Activated CD4-positive, CD25-positive, alpha-beta regulatory T cell treated with anti-CD3 and anti-CD28 coated beads, Interleukin-2, amount 50 U/mL, for 72 hours (primary cell): ENCODE measurements at regions not wholly inside any gene's neighbourhood (a gene's known extent, or its start where the extent isn't known, plus 50 kb on each side); places are given as distances from the start of the nearest gene placed in this dataset.
"Not testable (repeated sequence)": the region's sequence is repeated elsewhere in the genome, so short reads cannot be mapped to it uniquely, and the experiment has no call there.

Experiments used
- DNase-seq: peaks from one replicate; pipeline ENCODE4 v3.0.0; 2021

DNA sequence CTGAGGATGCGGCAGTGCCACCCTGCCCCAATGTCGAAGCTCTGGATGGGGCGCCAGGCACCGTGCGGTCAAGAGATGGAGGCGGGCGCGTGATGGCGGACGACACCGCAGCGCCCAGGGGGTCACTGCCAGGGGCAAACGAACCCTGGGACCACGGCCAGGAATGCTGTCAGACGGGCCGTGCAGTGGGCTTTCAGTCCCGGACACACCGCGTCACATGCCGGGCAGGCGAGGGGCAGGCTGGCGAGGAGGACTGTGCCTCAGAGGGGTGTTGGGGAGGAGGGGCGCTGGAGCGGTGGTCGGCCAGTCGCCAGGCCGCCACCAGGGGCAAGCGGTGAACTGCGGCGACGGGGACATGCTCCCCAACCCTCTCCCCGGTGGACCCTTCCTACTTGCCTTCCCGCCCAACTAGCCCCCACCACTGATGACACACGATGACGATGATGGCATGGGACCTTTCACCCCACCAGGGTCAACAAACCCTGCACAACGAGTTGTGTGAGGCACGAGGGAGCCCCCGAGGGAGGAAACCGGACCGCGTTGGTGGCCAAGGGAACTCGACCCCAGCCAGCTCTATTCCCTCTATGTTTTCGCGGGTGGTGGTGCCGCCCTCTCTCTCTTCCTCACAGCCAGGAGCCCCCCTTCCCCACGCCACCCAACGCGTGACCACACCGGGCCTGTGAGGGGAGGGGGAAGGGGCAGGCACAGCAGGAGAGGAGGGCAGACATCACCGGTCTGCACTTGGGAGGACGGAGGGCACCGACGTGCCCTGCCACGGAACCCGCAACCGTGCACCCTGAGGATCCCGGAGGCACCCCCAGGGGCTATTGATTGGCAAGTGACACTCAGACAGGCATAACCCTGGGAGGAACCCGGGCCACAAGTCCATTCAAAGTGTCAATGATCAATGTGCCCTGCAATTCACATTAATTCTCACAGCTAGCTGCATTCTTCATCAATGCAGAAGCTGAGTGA, 1960.9 kb upstream of the DEFB115 start:
- no peak for DNase-seq

DNA sequence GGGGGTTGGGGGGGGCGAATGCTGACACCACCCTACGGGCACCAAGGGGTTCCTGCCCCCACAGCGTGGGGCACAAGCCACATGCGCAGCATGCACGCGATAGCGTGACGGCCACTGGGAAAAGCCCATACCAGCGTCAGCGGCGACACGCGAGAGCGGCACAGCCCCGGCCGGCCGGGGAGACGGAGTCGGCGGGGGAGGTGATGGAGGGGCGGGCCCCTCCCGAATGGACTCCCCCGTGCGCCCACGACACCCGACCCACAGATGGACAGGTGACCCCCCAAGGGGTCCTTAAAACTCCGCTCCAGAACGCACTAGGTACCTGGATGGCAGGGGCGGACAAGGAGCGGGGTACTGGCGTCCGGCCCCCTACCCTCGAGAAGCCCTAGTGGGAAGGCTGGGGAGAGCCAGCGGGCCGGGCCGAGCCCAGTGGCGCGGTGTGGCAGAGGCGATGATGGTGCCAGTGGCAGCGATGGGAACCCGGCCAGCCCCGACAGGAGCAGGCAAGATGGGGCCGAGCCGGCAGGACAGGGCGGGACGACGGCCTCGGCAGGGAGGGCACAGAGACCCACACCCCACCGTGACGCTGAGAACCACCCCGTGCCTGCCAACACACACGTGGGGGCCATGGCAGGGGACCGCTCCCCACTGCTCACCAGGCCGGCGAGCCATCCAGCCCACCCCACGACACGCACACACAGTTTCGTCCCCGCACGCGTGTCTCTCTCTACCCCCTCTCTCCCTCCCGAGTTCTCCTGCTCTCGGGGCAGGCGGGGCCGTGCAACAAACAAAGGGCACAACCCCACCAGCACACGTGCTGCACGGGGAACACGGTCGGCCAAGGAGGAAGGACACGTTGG, 1959.8 kb upstream of the DEFB115 start:
- DNase-seq: no peak

DNA sequence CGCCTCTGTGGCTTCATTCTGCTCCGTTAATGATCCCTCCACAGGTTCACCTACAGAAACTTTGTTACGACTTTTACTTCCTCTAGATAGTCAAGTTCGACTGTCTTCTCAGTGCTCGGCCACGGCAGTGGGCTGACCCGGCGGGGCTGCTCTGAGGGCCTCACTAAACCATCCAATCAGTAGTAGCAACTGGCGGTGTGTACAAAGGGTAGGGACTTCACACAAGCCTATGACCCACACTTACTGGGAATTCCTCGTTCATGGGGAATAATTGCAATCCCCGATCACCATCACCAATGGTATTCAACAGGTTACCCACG, 1959.2 kb upstream of the DEFB115 start:
- no peak for DNase-seq

DNA sequence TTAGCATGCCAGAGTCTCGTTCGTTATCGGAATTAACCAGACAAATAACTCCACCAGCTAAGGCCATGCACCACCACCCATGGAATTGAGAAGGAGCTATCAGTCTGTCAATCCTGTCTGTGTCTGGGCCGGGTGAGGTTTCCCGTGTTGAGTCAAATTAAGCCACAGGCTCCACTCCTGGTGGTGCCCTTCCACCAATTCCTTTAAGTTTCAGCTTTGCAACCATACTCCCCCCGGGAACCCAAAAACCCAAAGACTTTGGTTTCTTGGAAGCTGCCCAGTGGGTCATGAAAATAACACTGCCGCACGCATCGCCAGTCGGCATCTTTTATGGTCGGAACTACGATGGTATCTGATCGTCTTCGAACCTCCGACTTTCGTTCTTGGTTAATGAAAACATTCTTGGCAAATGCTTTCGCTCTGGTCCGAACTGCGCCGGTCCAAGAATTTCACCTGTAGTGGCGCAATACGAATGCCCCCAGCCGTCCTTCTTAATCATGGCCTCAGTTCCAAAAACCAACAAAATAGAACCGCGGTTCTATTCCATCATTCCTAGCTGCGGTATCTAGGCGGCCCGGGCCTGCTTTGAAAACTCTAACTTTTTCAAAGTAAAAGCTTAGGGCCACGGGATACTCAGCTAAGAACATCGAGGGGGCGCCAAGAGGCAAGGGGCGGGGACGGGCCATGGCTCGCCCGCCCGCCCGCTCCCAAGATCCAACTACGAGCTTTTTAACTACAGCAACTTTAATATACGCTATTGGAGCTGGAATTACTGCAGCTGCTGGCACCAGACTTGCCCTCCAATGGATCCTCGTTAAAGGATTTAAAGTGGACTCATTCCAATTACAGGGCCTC, 1958.5 kb upstream of the DEFB115 start:
- DNase-seq: no peak

DNA sequence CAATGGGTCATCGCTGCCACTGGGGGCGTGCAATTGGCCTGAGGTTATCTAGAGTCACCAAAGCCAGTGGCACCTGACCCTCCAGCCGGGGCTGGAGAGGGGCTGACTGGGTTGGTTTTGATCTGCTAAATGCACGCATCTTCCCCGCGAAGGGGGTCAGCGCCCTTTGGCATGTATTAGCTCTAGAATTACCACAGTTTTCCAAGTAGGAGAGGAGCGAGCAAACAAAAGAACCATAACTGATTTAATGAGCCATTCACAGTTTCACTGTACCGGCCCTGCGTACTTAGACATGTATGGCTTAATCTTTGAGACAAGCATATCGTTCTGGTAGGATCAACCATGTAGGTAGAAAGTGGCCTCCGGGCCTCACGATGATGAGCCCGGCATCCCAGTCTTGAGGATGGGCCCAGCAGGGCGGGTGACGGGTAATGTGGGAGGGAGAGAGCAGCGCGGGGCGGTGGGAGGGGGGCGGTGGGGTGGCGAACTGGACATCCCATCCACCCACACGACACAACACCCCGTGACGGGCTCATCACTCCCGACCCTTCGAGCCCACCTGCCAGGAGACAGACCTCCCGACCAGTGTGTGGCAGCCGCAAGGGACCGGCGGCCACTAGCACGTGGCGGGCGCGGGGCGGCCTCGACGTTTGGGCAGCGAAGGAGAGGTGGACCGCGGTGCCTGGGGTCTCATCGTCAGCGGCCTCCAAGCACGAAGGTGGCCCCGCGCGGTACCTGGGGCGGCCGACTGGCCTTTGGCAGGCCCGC, 1957.5 kb upstream of the DEFB115 start:
- no peak for DNase-seq

DNA sequence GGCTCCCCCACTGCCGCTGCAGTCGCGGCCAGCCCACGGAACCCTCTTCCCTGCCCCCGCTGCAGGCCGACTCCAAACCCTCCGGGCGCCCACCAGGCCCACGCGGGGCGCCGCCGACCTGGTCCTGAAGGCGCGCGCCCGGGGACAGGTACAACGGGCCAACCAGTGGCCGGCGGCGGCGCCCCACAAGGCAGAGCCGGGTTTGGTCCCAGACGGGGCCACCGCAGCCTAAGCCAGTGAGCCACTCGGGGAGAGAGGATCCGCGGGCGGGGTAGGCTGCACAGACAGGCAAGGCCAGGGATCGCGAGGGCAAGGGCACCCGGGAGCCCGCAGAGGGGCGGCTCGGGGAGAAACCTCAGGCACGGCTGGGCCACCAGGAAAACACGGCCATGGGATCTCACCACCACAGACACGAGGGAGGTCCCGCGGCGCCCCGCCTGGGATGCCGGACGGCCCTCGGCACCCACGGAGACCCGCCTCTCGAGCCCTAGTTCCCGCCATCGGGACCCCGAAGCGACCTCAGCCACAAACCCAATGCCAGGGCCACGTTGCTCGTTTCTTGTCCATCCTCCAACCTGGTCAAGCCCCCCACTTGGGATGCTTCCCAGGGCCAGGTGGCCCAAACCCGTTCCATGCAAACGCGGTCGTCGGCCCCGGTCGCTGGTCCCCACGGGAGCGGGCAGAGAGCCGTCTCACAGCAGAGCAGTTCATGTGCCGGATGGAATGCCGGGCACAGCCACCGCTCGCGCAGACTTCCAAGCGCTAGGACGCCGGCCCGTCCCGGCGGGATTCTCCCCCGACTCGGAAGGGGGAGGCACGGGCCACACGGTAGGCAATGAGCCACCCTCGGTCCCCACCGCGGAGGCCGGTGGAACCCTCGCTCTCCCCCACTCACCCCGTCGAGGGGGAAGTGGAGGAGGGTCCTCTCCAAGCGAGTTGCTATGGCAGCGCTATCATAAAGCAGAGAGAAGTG, 1956.6 kb upstream of the DEFB115 start:
- DNase-seq: no peak

DNA sequence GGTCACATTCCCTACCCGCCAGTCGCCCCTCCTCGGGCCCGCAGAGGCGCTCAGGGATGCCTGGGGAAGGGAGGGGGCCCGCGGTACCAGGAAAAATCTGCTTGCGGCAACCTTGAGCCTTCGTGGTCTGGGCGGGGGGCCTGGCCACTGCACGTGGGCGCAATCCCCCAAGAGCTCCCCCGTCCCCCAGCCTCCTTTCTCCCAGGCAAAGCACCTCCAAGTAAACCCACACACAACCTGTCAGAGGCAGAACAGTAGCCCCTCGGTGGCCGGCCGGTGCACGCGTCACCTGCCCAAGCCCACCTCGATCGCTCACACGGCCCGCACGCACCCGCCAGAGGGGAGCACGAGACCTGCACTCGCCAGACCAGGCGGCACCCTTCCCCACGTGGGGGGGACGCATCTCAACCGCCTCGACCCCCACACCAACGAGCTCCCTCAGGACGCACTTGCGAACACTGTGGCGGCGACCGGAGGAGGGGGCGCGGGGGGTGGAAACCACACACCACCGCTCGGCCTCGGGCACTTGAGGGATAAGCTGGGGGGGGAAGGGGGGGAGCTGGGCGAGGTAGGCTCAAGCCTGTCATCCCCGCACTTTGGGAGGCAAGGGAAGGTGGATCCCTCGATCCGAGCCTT, 1955.7 kb upstream of the DEFB115 start:
- DNase-seq: no peak

DNA sequence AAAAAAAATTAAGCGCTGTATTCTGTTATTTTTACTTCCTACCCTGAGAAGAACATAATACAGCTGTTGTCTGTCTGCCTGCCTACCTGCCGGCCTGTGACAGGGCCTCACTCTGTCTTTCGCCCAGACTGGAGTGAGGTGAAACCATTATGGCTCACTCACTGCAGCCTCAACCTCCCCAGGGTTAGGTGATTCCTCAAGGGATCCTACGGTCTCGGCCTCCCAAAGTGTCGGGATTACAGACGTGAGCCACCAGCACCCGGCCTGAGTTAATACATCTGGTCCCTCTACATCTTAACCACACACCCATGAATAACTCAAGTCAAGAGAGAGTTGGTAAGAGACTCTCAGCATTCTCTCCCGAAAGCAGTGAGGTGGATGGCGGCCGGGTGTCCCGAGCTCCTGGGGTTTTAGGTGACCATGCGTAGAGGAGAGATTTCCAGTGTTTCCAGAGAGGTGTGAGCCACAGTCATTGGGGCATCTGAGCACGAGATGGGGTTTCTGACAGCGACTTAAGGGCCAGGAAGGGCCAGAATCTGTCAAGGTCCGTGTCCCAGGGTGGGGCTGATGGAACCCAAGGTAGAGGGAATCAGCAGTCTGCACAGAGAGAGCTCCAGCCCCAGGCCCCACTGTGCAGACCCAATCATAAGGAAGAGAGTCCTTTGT, 1954.4 kb upstream of the DEFB115 start:
- no peak for DNase-seq

DNA sequence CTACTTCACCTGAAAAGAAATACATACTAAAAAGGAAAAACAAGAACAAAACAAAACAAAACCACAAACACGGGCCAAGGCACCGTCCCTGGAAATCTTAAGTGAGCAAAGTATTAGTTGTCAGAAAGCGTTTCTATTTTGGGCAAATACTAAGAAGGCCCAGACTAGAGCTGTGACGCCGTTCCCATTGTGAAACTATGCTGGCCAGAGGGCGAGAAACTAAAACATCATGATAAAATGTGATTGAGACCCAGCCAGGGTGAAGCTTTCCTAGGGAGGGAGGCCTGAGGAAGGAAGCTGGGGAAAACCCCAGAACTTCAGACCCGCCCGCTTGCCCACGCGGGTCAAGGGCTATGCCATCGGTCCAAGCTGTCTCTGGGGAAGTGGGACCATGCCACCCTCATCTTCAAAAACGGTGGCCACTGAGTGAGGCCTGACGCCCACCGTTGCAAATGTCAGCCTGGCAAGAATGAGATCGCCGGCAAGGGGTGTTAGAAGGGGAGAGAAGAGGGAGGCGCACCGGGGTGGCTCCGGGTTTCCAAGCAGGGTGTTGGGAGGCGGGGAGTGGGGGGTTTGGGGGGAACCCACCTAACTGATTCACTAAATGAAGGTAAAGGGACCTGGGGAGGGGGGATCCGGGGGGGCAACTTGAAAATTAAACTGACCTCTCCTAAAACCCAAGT, 1950.9 kb upstream of the DEFB115 start:
- no peak for DNase-seq

DNA sequence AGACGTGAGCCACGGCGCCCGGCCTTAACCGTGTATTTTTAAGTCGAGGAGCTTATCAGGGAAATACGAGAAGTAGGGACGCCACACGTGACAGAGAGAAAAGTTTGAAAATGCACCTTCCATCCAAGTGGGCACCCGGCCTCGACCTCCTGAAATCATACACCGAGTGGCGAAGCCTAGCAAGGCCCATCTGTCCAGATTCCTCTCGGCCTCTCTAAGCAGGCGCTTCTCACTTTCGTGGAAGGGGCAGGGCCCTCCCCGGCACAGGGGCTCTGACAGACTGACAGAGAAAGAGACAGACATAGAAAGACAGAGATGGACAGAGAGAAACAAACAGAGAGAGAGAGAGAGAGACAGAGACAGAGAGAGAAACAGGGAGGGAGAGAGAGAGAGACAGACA, 1950.0 kb upstream of the DEFB115 start:
- DNase-seq: not testable (repeated sequence)

DNA sequence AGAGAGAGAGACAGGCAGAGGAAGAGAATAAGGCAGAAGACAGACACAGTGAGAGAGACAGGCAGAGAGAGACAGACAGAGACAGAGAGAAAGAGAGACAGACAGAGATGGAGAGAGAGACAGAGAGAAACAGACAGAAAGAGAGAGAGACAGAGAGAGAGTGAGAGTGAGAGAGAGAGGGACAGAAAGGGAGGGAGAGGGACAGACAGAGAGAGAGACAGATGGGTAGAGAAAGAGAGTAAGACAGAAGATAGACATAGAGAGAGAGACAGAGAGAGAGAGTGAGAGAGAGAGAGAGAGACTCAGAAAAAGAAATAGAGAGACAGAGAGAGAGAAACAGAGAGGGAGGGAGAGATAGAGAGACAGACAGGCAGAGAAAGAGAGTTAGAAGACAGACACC, 1948.5 kb upstream of the DEFB115 start:
- DNase-seq: not testable (repeated sequence)

DNA sequence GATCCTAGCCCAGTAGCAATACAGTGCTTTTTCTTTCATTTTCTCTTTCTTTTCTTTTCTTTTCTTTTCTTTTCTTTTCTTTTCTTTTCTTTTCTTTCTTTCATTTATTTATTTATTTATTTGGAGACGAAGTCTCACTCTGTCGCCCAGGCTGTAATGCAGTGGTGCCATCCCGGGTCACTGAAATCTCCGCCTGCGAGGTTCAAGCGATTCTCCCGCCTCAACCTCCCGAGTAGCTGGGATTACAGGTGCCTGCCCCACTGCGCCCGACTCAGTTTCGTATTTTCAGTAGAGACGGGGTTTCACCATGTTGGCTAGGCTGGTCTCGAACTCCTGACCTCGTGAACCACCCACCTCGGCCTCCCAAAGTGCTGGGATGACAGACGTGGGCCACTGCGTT, 1948.0 kb upstream of the DEFB115 start:
- not testable (repeated sequence) for DNase-seq

DNA sequence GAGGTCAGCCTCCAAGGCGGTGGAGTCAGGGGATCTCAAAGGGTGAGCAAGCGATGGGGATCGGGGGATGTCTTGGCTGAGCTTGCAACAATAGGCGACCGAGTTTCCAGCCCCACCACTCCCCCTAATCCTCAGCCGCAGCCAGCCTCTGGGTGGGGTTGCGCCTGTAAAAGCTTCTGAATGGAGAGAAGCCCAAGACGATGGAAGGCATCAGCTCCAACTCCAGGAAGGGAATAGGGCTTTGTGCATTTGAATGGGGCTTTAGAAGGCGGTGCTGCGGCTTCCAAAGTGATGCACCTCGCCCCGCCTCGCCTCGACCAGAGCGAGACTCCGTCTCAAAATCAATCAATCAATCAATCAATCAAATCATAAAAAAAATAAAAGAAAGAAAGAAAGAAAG, 1946.4 kb upstream of the DEFB115 start:
- DNase-seq: not testable (repeated sequence)

DNA sequence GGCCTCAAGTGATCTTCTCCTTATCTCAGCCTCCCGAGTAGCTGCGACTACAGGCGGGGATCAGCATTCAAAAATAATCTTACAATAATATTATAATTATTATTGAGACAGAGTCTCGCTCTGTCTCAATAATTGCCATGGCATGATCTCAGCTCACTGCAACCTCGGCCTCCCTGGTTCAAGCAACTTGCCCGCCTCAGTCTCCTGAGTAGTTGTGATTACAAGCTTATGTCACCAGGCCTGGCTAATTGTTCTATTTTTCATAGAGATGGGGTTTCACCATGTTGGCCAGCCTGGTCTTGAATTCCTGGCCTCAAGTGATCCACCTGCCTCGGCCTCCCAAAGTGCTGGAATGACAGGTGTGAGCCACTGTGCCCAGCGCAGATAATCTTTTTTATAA, 1944.8 kb upstream of the DEFB115 start:
- not testable (repeated sequence) for DNase-seq

DNA sequence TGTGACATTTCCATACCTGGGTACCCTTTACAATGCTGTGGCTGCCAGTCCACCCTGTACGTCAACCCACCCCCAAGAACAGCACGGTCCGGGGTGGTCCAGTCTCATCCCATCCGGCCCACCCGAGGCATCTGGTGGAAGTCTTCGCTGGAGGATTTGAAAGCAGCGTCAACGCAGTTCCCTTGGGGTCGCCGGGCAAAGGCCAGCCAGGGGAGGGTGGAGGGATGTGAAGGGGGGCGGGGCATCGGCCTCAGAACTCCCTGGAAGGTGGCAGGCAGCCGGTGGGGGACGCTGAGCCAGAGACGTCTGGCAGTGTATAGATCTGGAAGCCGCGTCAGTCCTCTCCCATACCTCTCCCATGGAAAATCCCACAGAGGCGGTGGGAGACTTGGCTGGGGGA, 1944.0 kb upstream of the DEFB115 start:
- no peak for DNase-seq

DNA sequence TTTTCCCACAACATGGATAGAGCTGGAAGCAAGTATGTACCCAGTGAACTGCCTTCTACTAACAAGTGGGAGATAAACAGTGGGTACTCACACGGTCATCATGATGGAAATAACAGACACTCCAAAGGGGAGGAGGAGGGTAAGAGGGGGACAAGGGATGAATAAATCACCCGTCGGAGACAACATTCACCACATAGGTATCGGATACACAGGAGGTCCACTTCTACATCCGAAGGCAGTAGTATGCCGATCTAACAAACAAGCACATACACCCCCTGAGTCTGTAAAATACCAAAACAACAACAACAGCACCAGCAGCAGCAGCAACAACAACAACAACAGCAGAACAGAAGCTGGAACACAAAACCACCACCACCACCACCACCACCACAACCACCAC, 1943.2 kb upstream of the DEFB115 start:
- no peak for DNase-seq

DNA sequence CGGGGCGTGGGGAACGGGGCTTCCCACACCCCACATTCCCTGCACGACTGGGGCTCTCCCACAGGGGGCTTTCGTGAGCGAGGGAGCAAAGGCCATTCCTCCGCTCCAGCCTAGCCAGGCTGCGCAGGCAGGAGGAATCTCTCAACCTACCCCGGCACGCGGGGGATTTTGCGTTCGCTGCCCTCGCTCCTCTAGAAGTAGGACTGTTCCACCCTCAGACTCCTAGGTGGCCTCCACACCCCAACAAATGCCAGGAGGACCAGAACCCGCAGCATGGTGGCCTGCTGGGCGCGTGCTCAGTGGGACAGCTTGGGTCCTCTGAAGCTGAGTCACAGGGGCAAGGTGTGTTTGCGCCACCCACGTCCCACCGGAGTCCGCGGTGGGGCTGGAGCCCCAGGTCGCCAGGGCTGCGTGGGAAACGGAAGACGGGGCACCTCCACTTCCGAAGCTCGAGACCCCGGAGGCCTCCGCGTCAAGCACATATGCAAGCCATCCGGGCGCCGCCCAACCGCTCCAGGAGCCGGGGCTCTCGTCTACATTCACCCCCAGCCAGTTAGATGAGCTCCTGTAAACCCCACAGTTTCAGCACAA, 1938.5 kb upstream of the DEFB115 start:
- DNase-seq: no peak

DNA sequence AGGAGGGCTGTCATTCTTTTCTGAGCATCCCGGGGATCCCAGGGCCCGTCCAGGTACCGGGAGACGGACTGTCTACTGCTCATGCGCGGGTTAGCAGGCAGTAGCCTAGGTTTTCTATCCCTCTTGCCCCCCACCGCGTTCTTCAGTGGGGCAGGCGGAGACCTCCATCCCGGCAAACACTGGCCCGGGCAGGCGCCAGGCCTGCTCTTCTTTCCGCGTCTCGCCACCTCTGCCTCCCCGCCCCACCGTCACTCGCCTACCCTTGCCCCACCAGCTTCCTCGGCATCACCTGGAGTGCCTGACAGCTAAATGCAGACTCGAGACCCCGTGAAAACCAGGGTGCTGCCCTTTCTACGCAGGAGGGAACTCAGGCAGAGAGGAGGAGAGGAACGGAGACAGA, 1937.7 kb upstream of the DEFB115 start:
- DNase-seq: no peak
